ENCODE measurements at regions not wholly inside any gene's neighbourhood (a gene's known extent, or its start where the extent isn't known, plus 50 kb on each side); places are given as distances from the start of the nearest gene placed in this dataset.

DNA sequence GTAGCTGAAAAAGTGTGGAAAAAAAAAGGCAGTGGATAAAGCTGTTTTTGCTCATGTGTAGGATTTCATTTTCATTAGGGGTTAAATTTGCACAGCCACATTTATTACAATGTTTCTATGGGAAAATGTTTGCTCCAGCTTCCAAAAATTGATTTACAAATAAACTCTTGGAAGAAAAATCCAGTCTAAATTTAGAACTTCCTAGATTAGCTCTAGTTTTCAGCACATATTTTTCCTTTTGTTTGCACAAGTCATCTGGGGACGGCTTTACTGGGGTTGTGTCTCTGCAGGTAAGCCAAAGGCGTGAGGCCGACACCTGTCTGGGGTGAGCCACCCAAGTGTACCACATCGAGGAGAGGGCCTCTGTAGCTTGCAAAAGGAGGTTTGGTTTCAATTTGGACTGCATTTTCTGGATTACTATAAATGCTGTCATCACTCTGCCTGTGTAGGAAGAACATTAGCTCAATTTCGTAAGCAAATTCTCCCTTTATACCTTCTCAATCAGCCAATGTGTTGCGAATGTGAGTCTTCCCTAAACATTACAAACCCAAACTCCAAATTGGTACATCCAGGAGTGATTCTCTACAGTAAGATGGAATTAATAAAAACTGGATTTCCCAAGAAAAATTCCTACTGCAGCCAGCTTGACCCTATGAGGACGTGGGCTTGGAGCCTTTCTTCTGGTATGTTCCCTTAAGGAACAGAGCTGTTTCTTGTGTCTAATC lies 89.5 kb upstream of the ZNF438 start:
- H3K9me2 ChIP-seq (replicated peaks; ENCODE audit: insufficient read depth) = no peaks in the 10 kb centered on the region
- H3K79me2 ChIP-seq = no peaks in the 10 kb centered on the region
- no peak overlapping the region for H2AFZ ChIP-seq
- H3K36me3 ChIP-seq (replicated peaks; ENCODE audit: insufficient read depth, low read depth) = no peaks in the 10 kb centered on the region
- no peaks in the 10 kb centered on the region for H3K27me3 ChIP-seq
- no peaks in the 10 kb centered on the region for H4K20me1 ChIP-seq (ENCODE audit: insufficient read depth, poor library complexity, severe bottlenecking)
- H3K4me1 ChIP-seq (ENCODE audit: insufficient read depth) = peaks cover 6% of the 10 kb centered on the region
- no peak overlapping the region for H3K4me2 ChIP-seq
- no peaks in the 10 kb centered on the region for H3K9me3 ChIP-seq (ENCODE audit: low read depth)
- DNase-seq (ENCODE audit: low spot score) = no peak
- no peak overlapping the region for H3K4me3 ChIP-seq
- no peak for TF ChIP-seq EZH2phosphoT487 (IDR thresholded peaks at IDR 0.05; ENCODE audit: low read depth, severe bottlenecking, unreplicated experiment)
- no peak for TF ChIP-seq EZH2 (IDR thresholded peaks at IDR 0.05; ENCODE audit: borderline replicate concordance)
- TF ChIP-seq, protein P1, sequence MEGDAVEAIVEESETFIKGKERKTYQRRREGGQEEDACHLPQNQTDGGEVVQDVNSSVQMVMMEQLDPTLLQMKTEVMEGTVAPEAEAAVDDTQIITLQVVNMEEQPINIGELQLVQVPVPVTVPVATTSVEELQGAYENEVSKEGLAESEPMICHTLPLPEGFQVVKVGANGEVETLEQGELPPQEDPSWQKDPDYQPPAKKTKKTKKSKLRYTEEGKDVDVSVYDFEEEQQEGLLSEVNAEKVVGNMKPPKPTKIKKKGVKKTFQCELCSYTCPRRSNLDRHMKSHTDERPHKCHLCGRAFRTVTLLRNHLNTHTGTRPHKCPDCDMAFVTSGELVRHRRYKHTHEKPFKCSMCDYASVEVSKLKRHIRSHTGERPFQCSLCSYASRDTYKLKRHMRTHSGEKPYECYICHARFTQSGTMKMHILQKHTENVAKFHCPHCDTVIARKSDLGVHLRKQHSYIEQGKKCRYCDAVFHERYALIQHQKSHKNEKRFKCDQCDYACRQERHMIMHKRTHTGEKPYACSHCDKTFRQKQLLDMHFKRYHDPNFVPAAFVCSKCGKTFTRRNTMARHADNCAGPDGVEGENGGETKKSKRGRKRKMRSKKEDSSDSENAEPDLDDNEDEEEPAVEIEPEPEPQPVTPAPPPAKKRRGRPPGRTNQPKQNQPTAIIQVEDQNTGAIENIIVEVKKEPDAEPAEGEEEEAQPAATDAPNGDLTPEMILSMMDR (IDR thresholded peaks at IDR 0.05; ENCODE audit: poor library complexity) = no peak
- no peak overlapping the region for H3K27ac ChIP-seq
- WGBS (ENCODE audit: low lambda C conversion rate, missing lambda C conversion rate) = 75% methylated on average over 7 of the region's 7 CpGs

DNA sequence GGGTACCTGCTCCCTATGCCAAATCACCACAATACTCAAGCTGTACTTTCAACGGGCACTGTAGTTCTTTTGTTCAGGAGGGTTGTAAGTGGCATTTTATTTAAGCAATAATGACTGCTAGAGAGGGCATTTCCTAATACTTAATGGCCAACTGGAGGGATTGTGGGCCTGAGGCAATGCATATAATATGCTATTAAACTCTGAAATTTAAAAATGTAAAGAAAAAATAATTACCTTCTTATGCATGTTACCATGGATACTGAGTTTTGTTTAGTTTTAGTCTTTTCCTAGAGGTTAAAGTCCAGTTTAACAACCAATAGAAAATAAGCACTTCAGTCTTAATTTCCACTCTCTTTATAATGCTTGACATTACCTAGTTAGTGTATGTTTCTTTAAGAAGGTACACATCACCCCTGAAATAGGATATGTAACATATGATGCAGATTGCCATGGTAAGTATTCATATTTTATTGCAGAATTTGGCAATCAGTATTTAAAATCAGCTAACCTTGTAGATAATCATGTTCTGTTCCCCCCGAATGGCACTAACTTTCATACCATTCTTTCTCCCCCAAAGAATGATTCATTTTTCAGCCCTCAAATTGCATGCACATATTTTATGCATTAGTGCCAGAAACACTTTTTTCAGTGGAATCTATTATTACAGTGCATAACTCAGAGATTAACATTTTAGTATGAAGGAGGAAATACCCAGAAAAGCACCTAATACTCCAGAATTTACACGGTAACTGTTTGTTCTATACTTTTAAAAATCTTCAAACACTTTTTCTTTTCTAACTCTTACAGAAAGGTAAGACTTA lies 90.3 kb upstream of the ZNF438 start:
- Histone ChIP-seq H3K4me3 (no peak overlapping the region), H3K4me1 (ENCODE audit: insufficient read depth) (peaks cover 6% of the 10 kb centered on the region), H2AFZ (no peak overlapping the region), H3K9me3 (ENCODE audit: low read depth) (no peaks in the 10 kb centered on the region), H4K20me1 (ENCODE audit: insufficient read depth, poor library complexity, severe bottlenecking) (no peaks in the 10 kb centered on the region), H3K4me2 (no peak overlapping the region), H3K27me3 (no peaks in the 10 kb centered on the region), H3K9me2 (replicated peaks; ENCODE audit: insufficient read depth) (no peaks in the 10 kb centered on the region), H3K79me2 (no peaks in the 10 kb centered on the region), H3K36me3 (replicated peaks; ENCODE audit: insufficient read depth, low read depth) (no peaks in the 10 kb centered on the region), H3K27ac (no peak overlapping the region)
- no peak for DNase-seq (ENCODE audit: low spot score)
- 86% methylated on average over 3 of the region's 3 CpGs for WGBS (ENCODE audit: low lambda C conversion rate, missing lambda C conversion rate)
- TF ChIP-seq EZH2 (IDR thresholded peaks at IDR 0.05; ENCODE audit: borderline replicate concordance) (no peak), EZH2phosphoT487 (IDR thresholded peaks at IDR 0.05; ENCODE audit: low read depth, severe bottlenecking, unreplicated experiment) (no peak)
- TF ChIP-seq, protein P1 (IDR thresholded peaks at IDR 0.05; ENCODE audit: poor library complexity) = no peak

DNA sequence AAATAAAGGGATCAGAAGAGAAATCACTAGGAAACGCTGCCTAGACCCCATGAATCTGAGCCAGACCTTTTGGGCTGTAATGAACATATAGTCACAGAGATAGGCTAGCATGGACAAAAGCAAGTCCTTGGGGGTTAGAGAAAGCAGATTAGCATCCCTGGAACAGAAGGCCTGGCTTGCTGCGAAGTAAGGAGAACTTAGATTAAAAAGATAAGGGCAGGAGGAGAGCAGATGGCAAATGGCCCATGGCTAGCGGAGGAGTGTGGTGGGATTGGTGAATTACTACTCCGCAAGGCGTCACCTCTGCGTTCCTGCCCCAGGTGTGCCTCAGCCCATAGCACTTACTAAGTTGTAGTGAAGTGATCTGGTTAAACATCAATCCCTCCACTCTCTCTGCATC lies 92.3 kb upstream of the ZNF438 start:
- H3K27ac ChIP-seq = no peak overlapping the region
- TF ChIP-seq, protein P1 (IDR thresholded peaks at IDR 0.05; ENCODE audit: poor library complexity) = no peak
- TF ChIP-seq EZH2phosphoT487 (IDR thresholded peaks at IDR 0.05; ENCODE audit: low read depth, severe bottlenecking, unreplicated experiment) = no peak
- TF ChIP-seq EZH2 (IDR thresholded peaks at IDR 0.05; ENCODE audit: borderline replicate concordance) = no peak
- no peak overlapping the region for H2AFZ ChIP-seq
- peaks cover 6% of the 10 kb centered on the region for H3K4me1 ChIP-seq (ENCODE audit: insufficient read depth)
- H3K27me3 ChIP-seq = no peaks in the 10 kb centered on the region
- no peaks in the 10 kb centered on the region for H3K9me2 ChIP-seq (replicated peaks; ENCODE audit: insufficient read depth)
- DNase-seq (ENCODE audit: low spot score) = no peak
- H3K4me3 ChIP-seq = no peak overlapping the region
- 88% methylated on average over 6 of the region's 6 CpGs for WGBS (ENCODE audit: low lambda C conversion rate, missing lambda C conversion rate)
- no peaks in the 10 kb centered on the region for H3K79me2 ChIP-seq
- no peaks in the 10 kb centered on the region for H4K20me1 ChIP-seq (ENCODE audit: insufficient read depth, poor library complexity, severe bottlenecking)
- no peaks in the 10 kb centered on the region for H3K36me3 ChIP-seq (replicated peaks; ENCODE audit: insufficient read depth, low read depth)
- H3K4me2 ChIP-seq = no peak overlapping the region
- no peaks in the 10 kb centered on the region for H3K9me3 ChIP-seq (ENCODE audit: low read depth)
